Body of pancreas (tissue), 4 donors: ENCODE measurements at regions not wholly inside any gene's neighbourhood (a gene's known extent, or its start where the extent isn't known, plus 50 kb on each side); places are given as distances from the start of the nearest gene placed in this dataset.

Experiments used
- POLR2A ChIP-seq, 3 donors: fragments of 450-650 bp; IDR thresholded peaks; one replicate each; pipeline ENCODE4 v1.6.1; 2016; ENCODE audit warnings: antibody characterized with exemption in 3 of 3, mild to moderate bottlenecking in 2 of 3
- TF ChIP-seq, protein P1 (sequence below), 7 experiments: fragments of 450-650 bp in 4 of 7; fragments of 200-600 bp in 3 of 7; sonication (generic) in 3 of 7; IDR thresholded peaks; one replicate each; pipeline ENCODE4 v1.5.1; 2016 to 2019; ENCODE audit warnings: antibody characterized with exemption in 7 of 7

DNA sequence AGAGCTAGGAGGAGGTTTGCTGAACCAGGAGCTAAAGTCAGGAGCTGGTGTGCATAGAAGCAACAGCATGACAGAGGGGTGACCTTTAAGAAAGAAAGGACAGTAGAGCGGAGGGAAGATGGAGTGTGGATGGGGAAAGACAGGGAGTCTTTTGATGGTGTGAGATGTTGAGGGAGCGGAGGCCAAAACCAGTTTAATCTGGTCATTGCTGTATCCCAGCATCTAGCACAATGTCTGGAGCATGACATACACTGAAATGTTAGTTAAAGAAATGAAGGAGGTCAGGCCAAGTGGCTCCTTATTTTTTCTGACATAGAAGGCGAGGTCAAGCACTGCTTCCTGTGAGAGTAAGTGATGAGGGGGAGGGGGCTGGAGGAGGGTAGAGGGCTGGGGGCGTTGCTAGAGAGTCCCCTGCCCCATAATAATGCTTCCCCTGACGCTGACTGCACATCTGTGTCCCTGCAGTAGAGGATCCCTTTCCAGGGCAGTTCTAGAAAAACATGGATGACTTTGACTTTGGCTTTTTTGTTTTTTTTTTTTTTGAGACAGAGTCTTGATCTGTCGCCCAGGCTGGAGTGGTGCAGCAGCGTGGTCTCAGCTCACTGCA lies 70.2 kb downstream of the ZNF467 start:
- TF ChIP-seq, protein P1, sequence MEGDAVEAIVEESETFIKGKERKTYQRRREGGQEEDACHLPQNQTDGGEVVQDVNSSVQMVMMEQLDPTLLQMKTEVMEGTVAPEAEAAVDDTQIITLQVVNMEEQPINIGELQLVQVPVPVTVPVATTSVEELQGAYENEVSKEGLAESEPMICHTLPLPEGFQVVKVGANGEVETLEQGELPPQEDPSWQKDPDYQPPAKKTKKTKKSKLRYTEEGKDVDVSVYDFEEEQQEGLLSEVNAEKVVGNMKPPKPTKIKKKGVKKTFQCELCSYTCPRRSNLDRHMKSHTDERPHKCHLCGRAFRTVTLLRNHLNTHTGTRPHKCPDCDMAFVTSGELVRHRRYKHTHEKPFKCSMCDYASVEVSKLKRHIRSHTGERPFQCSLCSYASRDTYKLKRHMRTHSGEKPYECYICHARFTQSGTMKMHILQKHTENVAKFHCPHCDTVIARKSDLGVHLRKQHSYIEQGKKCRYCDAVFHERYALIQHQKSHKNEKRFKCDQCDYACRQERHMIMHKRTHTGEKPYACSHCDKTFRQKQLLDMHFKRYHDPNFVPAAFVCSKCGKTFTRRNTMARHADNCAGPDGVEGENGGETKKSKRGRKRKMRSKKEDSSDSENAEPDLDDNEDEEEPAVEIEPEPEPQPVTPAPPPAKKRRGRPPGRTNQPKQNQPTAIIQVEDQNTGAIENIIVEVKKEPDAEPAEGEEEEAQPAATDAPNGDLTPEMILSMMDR (IDR thresholded peaks at IDR 0.05) = no peak
- TF ChIP-seq POLR2A (IDR thresholded peaks at IDR 0.05) = no peak
